GM19395 (cell line): ENCODE measurements at regions not wholly inside any gene's neighbourhood (a gene's known extent, or its start where the extent isn't known, plus 50 kb on each side); places are given as distances from the start of the nearest gene placed in this dataset.
"Not testable (repeated sequence)": the region's sequence is repeated elsewhere in the genome, so short reads cannot be mapped to it uniquely, and the experiment has no call there.

Source experiments
- ATAC-seq: cut with Tn5 transposase; IDR thresholded peaks from one replicate; pipeline ENCODE4 v1.9.1; 2021; ENCODE audit warnings: mild to moderate bottlenecking, moderate library complexity; ENCODE audit not compliant: unreplicated experiment

DNA sequence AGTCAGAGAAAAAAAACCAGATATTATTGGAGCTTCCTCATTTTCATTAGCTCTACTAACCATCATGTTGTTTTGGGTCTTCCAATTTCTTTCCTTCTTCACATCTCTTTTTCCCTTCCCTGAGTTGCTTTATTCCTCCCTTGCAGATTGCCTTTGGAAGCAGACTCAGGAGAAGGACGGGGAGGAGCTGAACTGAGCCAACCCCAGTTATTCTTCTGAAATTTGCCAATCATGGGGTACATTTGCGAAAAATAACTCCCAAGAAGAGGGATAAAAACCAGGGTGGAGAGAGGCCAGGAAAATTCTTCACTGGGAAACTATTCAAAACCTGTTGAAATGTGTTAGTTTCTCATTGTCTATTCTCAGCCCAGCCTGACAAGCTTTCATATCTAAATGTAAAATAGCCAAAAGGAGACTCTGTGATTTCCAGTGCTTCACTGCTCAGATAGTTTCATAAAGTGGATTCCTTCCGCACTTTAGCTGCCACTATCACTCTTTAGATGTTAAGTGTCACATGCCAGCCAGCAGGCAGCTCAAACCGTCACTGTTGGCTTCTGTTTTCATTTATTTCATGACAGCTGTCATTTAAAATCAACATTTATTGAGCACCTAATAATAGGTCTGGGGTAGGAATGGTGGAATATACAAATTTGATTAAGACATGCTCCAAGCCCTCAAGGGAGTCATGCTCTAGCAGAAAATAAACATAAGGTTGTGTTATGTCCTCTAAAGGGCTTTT lies 204.5 kb downstream of the SREK1 start:
- ATAC-seq, result no peak

DNA sequence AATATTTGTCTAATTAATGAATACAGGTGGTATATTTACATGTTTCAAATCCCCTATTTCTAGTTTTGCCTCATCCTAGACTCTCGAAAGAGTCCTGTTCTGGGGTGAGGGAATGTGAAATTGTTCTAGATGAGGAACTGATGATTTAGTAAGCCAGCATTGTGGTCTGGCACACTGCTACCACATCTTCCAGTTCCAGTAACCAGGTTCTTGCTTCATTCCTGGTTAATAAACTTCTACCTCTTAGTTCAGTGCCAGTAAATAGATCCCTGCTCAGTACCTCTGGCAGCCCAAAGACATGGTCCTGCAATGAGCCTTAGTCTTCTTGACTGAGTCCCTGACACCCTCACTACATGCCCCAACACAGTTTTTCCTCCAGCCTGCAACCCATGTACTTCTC lies 207.7 kb downstream of the SREK1 start:
- ATAC-seq, result no peak

DNA sequence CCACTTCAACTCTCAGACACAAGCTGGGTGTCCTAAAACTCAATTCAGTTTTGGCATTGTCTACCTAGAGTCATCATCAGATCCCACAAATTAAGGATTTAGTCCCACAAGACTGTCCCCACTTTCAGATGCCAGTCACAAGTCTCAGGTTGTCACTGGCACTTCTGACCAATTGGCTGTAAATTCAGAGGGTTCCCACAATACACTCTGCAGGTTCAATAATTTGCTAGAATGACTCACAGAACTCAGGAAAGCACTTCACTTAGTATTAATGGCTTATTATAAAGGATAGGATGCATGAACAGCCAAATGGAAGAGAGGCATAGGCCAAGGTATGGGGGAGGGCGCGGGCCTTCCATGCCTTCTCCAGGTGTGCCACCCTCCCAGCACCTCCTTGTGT lies 209.1 kb downstream of the SREK1 start:
- no peak for ATAC-seq

DNA sequence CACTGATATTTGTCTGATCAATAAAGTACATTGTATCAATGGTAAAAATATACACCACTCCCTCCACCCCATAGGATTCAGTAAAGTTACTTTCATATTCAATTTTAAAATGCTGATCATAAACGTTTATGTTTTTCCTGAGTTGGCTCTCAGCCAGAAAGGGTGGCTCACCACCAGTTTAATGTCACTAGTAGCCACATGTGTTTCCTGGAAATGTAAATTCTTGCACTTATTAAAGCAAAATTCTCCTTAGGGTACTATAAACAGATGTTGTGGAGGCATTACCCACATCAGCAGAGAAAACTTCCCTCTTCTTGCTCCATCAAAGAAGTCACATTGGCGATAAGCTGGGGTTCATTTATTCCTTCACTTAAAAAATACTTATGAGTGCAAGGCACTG lies 210.3 kb downstream of the SREK1 start:
- no peak for ATAC-seq

DNA sequence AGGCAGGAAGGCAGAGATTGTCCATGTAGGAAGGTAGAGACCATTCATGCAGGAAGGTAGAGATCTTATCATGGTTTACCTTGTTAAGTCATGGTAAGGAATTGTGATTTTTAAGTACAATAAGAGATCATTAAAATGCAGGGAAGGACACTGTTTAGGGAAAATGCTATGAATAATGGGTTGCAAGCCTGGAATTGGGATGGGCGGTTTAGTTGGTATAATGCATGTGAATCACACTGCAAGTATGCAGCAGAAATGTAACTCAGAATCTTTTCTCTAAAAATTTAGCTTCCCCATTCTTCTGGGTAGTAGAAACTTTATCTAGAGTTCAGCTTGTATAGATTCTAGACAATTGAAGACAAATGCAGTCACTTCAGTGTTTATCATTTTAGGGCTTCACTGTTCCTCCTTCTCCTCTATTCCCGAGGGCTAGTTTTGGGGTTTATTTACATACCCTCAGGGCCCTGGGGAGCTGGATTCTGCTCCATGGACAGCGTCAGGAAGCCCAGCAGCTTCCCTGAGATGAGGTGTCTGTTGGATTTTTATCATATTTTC lies 212.0 kb downstream of the SREK1 start:
- ATAC-seq, result no peak

DNA sequence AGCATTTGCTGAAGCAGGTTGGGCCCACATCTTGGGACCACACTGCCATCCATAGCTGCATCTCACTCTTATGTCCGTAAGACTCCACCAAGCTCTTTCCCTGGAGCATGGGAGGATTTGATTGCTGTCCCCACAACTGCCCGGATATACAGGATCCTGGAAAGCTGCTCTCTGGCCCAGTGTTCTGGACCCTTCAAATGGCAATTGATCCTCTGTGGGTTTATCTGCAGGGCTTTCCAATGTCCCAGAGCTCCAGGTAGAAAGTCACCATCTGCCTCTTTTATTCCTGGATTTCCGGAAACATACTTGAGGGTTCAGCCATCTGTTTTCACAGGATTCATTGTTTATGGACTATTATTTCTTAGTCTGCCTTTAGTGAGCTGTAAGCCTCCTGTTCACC lies 214.6 kb downstream of the SREK1 start:
- ATAC-seq, result no peak

DNA sequence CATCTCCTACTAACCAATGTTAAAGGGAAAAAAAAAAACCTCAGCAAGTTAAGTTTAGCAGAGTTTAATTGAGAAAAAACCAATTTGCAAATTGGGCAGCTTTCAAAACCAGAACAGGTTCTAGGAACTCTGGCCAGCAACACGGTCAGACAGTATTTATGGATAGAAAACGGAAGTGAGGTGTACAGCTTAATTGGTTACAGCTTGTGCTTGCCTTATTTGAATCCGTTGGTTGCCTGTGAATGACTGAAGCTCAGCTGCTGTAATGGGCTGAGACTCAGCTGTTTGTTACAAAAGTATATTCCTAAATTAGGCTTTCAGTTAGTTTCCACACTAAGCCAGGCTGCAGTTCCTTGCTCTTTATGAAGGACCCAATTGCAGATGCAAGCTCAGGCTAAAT lies 217.0 kb downstream of the SREK1 start:
- no peak for ATAC-seq

DNA sequence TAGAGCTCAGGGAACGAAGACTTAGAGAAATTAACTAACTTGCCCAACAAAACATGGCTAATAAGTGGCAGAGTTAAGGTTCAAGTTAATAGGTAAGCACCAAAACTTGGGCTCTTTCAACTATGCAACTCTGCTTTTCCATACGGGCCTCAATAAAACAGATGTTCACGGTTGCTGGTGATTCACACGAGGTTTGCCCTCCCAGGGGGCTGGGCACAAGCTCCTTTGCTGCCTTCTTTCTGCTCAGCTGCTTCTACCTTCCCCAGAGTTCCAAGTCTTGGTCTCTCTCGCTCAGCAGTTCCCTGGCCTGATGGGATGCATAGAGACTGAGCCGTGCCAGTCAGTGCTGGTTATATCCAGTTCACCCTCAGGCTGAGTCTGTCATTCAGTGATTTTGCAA lies 217.9 kb downstream of the SREK1 start:
- ATAC-seq, result no peak

DNA sequence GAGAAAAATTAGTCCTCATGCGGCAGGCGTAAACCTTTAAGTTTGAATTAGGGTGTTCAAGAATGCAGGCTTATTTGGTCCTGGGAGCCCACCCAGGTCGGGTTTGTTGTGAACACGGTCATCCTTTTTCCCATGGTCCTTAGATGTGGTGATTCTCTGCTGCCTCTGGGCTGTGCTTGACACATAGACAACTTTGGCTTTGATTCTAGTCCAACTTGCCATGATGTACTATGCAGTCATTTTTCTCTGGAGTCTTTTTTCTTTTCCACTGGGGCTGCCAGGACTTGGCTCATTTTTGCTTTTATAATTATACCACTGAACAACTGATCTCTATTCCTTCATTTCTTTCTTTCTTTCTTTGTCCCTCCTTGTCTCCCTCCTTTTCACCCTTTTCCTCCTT lies 218.6 kb downstream of the SREK1 start:
- ATAC-seq, result no peak

DNA sequence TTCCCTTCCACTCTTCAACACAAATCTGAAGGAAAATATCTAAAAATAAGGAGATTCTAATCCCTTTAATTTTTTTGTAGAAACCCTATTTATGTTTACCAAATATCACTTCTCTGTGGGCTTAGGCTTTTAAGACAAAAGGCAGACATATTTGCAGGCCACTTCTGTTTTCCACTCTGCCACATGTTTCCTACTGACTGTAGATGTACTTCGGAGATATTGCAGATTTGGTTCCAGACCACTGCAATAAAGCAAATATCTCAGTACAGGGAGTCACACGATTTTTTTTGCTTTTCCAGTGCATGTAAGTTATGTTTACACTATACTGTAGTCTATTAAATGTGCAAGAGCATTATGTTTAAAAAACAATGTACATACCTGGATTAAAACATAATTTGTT lies 219.0 kb downstream of the SREK1 start:
- ATAC-seq, result no peak

DNA sequence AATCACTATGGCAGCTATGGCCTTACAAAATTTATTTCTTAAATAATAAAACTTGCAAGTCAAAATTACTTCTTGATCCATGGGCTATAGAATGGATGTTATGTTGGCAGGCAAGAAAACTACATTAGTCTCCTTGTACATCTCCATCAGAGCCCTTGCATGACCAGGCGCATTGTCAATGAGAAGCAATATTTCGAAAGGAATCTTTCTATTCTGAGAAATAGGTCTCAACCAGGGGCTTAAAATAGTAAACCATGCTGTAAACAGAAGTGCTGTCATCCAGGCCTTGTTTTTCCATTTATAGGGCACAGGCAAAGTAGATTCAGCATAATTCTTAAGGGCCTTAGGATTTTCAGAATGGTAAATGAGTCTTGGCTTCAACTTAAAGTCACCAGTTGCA lies 220.1 kb downstream of the SREK1 start:
- ATAC-seq, result no peak

DNA sequence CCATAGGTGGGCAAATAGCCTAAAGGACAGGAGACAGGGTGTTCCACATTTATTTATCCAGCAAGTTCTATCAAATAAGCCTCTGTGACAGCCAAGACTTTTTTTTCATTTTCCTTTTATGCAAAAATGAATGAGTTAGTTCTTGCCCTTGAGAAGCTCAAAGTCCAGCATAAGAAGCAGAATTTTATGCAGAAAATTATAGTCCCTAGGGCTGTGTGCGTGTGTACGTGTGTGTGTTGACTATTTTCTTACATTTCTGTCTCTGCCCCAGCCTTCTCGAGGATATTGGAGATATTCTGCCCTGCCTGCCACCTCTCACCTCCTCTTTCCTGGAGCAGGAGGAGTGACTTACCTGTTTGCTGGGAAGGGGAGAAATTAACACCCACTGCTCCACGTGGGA lies 221.9 kb downstream of the SREK1 start:
- no peak for ATAC-seq

DNA sequence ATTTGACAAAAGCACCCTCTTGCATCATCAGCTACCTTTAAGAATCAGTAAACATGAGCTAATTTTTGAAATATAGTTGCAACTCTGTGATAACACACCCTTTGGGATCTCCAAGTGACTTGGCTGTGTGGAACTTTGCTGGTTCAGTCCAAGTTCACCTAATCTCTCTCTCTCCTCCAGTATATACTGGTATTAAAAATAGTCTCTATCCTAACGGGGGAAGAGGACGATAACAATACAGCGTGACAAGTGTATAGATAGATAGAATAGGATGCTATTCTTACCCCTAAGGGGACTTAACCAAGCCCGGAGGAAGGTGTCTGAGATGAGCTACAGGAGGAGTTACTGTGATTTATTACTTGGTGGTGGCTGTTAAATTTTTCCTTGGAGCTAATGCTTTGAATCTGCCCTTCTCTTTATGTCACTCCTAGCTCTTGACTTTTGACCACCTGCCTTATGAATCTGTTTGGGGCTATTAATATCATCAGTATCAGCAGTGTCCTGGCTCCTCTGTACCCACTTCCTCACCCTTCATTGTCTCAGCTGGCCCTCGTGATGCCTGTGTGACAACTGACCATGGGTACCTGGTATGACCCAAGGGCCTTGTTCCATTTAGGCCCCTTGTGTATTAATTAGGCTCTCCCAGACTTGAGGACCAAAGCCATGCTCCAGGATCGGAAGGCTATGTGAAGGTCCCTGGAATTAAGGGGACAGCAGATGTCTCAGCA lies 223.9 kb downstream of the SREK1 start:
- no peak for ATAC-seq

DNA sequence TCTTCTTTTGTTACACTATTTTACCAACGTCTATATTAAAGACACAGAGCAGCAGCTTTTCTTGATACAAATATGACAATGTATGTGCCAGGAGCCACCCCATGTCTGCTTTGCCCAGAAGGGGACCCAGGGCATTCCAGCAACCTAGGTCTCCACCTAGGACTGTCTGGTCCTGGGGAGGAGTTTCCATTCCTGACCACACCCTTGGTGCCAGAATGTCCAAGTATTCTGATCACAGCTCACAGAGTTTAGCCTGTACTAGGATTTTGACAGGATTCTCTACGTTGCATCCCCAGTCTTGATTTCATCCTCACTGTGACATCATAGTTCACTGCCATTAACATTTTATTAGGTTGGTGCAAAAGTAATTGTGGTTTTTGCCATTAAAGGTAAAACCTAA lies 224.7 kb downstream of the SREK1 start:
- ATAC-seq, result no peak

DNA sequence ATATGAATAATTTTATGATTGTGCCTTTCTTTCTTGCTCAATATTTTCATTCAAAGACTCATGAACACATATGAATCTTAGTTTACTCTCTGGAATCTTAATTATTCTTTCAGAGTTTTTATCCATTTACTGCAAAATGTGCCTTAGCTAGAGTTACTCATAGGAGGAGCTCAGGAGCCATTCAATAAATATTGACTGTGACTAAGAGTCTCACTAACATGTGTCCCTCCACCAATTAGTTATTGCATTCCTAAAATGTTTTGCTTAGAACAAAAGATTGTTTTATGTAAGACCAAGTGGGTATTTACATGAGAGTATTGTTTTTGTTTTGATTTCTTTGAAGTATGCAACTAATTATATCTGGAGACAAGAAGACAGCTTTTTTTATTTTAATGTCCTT lies 218.4 kb upstream of the MAST4 start:
- no peak for ATAC-seq

DNA sequence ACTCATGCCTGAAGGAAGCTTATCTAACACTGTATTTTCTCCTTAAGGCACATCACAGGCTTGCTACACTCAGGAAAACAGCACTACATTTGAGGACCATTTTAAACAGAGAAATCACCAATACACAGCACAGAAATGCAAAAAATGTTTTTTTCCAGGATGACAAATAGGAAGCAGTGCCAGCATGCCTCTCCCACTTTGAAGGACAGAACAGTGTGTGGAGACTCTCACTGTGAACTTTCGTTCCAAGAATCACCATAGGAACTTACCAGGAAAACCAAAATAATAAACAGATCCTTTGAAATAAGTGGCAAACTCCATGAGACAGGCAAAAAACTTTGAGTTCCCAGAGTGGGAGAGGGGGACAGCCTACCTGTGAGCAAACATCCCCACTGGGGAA lies 217.8 kb upstream of the MAST4 start:
- no peak for ATAC-seq

DNA sequence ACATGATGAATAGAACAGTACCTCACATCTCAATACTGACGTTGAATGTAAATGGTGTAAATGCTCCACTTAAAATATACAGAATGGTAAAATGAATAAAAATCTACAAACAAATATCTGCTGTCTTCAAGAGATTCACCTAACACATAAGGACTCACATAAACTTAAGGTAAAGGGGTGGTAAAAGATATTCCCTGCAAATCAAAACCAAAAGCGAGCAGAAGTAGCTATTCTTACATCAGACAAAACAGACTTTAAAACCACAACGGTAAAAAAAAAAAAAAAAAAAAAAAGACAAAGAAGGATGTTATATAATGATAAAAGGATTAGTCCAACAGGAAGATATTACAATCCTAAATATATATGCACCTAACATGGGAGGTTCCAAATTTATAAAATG lies 214.0 kb upstream of the MAST4 start:
- ATAC-seq, result no peak

DNA sequence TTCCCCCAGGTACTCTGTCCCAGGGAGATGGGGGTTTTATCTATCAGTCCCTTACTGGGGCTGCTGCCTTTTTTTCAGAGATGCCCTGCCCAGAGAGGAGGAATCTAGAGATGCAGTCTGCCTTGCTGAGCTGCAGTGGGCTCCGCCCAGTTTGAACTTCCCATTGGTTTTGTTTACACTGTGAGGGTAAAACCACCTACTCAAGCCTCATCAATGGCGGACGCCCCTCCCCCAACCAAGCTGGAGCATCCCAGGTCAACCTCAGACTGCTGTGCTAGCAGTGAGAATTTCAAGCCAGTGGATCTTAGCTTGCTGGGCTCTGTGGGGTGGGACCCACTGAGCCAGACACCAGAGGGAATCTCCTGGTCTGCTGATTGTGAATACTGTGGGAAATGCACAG lies 191.0 kb upstream of the MAST4 start:
- ATAC-seq, result not testable (repeated sequence)

DNA sequence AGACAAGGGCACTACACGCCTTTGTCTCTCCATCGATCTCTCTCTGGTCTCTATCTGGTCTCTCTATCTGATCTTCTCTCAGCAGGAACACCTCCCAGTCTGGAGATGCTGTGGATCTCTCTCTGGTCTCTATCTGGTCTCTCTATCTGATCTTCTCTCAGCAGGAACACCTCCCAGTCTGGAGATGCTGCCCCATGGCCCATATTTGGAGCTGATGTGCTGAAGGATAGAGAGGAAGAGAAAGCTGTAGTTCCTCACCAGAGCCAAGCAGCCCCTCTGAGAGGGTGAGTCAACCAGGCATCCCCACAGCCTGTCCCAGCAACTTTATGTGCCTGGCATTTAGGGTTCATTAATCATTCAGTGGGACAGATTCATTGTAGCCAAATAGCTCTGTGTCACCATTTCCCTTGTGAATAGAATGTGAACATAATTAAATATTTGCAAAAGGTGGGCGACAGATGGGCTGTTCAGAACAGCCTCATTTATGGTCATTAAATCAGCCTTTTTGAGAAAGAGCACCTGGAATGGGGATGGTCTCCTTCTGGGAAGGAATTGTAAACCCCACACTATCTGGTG lies 189.3 kb upstream of the MAST4 start:
- ATAC-seq, result no peak

DNA sequence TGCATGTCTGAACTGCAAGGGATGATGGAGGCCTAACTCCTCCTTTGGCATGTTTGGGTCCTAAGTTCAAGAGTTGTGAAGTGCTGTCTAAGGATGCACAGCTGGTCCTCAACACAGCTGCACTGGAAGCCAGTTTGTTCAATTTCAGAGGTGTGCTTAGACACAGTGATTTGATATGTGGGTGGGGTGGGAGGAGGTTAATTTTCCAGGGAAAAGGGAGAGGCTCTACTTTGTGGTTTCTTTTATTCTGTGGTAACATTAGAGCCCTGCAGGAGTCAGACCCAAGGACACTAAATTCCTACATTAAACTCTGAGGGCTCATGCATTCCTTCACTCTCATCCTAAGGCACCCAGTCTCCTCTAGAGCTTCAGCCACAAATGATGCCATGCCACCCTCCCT lies 188.4 kb upstream of the MAST4 start:
- no peak for ATAC-seq

DNA sequence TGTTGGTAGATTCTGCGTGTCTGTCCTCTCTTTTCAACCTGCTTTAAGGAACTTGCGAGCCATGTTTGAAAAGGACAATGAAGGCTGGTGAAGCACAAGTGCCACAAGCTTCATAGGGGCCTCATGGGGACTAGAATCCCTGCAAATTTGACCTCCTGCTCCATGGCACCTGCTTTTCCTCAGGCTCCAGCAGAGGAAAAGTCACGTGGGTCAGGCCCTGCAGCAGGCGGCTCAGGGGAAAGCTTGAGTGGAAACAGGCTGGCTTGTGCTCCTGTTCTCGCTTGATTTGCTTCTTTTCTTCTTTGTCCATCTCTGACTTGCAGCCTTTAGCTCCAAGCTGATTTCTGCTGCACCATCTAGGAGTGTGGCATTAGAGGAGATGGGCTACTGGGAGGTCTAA lies 187.6 kb upstream of the MAST4 start:
- ATAC-seq, result no peak

DNA sequence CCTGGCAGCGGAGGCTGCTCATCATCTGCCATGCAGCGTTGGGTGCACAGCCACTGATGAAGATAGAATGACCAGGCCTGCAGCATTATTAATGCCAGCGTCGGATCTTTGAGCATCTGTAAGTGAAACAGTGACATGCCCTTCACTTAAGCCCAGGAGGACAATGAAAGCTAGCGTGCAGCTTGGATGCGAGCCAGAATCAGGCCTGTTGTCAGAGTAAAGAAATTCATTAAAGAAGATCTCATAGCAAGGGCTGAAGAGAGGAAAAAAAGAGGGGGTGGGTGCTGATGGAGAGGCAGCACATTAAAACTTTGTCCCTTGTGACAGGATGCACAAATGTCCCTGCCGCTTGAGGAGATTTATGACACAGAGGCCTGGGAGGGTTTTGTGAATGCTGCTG lies 186.1 kb upstream of the MAST4 start:
- ATAC-seq, result no peak
